ENCODE measurements at regions not wholly inside any gene's neighbourhood (a gene's known extent, or its start where the extent isn't known, plus 50 kb on each side); places are given as distances from the start of the nearest gene placed in this dataset.

DNA sequence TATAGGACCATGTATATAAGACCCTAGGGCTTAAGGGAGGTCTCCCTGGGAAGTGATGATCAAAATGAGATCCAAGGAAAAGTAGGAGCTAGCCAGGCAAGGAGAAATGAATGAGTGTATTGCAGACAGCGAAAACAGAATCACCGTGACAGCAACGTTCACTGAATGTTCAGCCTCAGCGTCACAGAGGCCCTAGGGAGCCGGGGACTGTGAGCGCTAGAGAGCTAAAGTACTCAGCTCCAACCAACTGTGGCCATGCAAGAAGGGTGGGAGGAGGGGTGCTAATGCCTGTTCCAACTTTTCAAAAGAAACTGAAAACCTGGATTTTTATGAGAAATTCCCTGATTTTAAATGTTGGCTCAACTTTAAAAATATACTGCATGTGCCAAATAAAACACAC is 105.5 kb upstream of the CCND2 start:
- TF ChIP-seq, protein P1, sequence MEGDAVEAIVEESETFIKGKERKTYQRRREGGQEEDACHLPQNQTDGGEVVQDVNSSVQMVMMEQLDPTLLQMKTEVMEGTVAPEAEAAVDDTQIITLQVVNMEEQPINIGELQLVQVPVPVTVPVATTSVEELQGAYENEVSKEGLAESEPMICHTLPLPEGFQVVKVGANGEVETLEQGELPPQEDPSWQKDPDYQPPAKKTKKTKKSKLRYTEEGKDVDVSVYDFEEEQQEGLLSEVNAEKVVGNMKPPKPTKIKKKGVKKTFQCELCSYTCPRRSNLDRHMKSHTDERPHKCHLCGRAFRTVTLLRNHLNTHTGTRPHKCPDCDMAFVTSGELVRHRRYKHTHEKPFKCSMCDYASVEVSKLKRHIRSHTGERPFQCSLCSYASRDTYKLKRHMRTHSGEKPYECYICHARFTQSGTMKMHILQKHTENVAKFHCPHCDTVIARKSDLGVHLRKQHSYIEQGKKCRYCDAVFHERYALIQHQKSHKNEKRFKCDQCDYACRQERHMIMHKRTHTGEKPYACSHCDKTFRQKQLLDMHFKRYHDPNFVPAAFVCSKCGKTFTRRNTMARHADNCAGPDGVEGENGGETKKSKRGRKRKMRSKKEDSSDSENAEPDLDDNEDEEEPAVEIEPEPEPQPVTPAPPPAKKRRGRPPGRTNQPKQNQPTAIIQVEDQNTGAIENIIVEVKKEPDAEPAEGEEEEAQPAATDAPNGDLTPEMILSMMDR (conservative IDR thresholded peaks at IDR 0.05), result no peak
- no peak for TF ChIP-seq ZFX (IDR thresholded peaks at IDR 0.05)
- H3K27ac ChIP-seq, result no peak overlapping the region

DNA sequence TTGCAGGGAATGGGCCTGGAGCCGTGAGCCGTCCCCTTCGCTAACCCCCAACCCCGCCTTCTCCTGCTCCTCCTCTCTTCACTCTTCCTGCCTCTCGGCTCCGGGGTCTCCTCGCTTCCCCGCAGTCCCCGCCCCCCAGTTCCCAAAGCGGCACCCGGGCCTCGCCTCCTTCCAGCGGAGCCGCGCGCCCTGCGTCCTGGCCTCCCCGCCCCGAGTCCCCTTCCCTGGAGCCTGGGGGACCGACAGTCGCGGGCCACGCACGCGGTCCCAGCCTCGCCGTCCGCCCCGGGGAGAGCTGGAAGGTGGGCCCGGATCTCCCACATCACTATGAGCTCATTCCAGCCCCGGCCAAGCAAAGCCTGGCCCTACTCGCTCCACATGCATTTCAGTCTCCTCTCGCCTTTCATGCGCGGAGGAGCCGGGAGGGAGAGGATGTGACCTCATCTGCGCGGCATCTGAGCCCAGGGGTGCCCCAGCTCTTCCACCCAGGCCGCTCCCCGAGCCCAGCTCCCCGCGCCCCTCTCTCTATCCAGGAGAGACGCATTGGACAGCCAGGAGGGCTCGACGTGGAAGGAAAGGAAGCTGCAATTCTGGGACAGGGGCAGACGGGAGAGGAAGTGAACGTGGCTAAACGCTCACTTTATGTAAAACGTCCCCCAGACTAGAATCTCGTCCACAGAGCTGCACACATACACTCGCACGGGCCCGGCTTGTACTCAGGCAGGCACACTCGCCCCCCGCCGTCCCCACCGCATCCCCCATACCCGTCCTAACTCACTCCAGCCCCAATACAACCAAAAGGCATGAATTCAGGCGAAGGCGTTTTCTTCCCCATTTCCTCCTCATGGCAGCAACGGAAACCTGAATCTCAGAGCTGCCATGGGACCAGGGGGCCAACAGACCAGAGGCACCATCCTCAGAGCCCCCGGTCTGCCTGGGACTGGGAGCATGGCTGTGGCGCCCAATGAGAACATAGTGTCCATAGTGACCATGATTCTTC is 108.7 kb upstream of the CCND2 start:
- no peak overlapping the region for H3K27ac ChIP-seq

DNA sequence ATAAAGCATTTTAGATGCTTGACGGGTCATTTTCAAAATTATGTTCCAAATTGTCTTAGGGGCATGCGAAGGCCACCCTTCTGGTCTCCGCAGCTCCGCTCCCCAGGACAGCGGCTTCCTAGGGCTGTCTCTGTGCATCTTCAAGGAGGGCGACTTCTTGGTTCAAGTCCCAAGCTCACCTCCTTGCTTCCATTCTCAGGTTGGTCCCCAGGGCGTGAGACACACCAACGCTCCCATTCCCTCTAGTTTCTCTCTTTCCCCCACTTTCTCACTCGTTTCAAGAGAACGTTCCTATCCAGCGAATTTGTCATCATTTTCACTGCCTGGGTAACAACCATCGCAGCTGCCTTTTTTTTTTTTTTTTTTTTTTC is 109.4 kb upstream of the CCND2 start:
- TF ChIP-seq, protein P1 (conservative IDR thresholded peaks at IDR 0.05), result no peak
- no peak for TF ChIP-seq ZFX (IDR thresholded peaks at IDR 0.05)
- H3K27ac ChIP-seq, result no peak overlapping the region

More for the DNA sequence above, 108.7 kb upstream of the CCND2 start:
- TF ChIP-seq, protein P1 (conservative IDR thresholded peaks at IDR 0.05), result no peak
- no peak for TF ChIP-seq ZFX (IDR thresholded peaks at IDR 0.05)

DNA sequence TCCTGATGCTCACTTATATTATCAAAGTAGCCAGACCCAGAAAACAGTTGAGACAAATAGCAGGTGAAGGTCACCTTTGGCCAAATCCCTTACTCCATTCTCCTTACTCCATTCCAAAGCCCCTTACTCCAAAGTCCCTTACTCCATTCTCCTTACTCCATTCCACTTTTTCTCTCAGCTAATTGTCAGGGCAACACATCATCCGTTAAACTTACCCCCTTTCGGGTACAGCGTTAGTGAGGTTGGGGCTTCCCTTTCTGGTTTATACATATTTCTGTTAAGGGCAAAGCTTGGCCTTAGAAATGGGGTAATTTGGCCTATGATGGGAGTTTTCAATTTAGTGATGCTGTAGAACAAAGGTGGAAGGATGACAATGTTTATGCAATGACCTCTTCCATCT is 111.8 kb upstream of the CCND2 start:
- H3K27ac ChIP-seq, result no peak overlapping the region
- TF ChIP-seq, protein P1 (conservative IDR thresholded peaks at IDR 0.05), result no peak
- TF ChIP-seq ZFX (IDR thresholded peaks at IDR 0.05), result no peak

DNA sequence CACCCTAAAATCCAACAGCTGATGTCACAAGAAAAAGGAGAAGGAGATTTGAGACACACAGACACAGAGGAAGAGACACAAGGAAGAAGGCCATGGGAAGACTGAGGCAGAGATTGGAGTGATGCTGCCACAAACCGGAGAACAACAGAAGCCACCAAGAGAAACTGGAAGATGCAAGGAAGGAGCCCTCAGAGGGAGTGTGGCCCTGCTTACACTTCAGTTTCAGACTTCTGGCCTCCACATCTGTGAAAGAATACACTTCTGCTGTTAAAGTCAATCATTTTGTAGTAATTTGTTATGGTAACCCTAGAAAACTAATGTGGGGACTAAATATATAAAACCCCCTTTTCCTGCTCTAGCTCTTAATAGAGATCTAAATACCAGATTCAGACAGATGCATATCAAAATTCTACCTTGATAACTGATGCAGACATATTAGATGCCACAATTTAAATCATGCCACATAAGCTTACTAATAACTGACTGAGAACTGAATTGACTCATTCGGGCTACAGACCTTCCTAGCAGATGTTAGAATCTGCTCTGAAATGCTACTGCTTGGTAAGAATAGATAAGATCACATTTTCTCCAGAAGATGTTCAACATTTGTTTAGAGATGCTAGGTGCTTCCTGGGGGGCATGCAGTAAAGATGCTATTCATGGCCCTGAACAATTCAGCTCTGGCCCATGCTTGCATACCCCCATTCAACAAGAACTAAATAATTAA is 113.1 kb upstream of the CCND2 start:
- TF ChIP-seq, protein P1 (conservative IDR thresholded peaks at IDR 0.05), result no peak
- TF ChIP-seq ZFX (IDR thresholded peaks at IDR 0.05), result no peak
- H3K27ac ChIP-seq, result no peak overlapping the region

DNA sequence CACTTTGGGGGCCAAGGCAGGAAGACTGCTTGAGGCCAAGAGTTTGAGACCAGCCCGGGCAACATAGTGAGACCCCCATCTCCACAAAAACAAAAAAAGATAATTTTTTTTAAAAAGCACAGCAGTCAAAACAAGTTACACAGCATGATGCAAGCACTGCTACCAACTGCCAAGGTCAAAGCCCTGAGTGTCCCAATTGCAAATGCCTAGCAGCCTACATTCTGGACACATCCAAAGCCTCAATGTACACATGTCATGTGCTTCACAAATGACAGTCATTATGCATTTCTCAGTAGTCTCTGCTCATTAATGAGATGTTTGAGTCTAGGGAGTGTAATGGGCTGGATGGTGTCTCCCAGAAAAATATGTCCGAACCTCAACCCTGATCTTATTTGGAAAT is 113.7 kb upstream of the CCND2 start:
- H3K27ac ChIP-seq, result no peak overlapping the region

More for the DNA sequence above, 113.7 kb upstream of the CCND2 start:
- TF ChIP-seq, protein P1 (conservative IDR thresholded peaks at IDR 0.05), result no peak
- no peak for TF ChIP-seq ZFX (IDR thresholded peaks at IDR 0.05)

Data from C4-2B (cell line).